ENCODE measurements at regions not wholly inside any gene's neighbourhood (a gene's known extent, or its start where the extent isn't known, plus 50 kb on each side); places are given as distances from the start of the nearest gene placed in this dataset.
"Not testable (repeated sequence)": the region's sequence is repeated elsewhere in the genome, so short reads cannot be mapped to it uniquely, and the experiment has no call there.

DNA sequence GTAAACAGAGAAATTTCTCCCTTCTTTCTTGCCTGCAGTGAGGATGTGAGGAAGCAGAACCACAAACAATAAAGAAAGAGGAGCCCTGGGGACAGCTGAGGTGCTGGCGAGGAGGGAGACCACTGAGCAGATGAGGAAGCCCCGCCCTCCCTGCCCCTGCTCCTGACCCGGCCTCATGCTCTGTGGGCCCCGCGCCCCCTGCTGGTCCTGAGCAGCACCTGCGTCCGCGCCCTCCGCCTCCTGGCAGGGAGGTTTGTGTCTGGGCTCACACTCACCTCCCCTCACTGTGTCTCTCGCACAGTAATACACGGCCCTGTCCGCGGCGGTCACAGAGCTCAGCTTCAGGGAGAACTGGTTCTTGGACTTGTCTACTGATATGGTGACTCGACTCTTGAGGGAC is 104.4 kb downstream of the OR4M2 start:
- not testable (repeated sequence) for H3K4me1 Mint-ChIP-seq; H3K27ac ChIP-seq (ENCODE audit: insufficient read depth, low read length, poor library complexity, severe bottlenecking); H3K27me3 Mint-ChIP-seq; H3K4me3 Mint-ChIP-seq; H3K9me3 Mint-ChIP-seq; H3K36me3 Mint-ChIP-seq; ATAC-seq (ENCODE audit: low read depth in 2 of 2); H3K4me1 ChIP-seq (ENCODE audit: control insufficient read depth, insufficient read depth, low read length, poor library complexity, severe bottlenecking); H3K4me3 ChIP-seq (ENCODE audit: low read depth, low read length); H3K36me3 ChIP-seq (ENCODE audit: control insufficient read depth, insufficient read depth, low read length); DNase-seq; H3K9me3 ChIP-seq (ENCODE audit: control insufficient read depth in 2 of 2, low read length in 2 of 2); H3K27me3 ChIP-seq (ENCODE audit: control insufficient read depth, insufficient read depth, low read length); H3K27ac Mint-ChIP-seq

DNA sequence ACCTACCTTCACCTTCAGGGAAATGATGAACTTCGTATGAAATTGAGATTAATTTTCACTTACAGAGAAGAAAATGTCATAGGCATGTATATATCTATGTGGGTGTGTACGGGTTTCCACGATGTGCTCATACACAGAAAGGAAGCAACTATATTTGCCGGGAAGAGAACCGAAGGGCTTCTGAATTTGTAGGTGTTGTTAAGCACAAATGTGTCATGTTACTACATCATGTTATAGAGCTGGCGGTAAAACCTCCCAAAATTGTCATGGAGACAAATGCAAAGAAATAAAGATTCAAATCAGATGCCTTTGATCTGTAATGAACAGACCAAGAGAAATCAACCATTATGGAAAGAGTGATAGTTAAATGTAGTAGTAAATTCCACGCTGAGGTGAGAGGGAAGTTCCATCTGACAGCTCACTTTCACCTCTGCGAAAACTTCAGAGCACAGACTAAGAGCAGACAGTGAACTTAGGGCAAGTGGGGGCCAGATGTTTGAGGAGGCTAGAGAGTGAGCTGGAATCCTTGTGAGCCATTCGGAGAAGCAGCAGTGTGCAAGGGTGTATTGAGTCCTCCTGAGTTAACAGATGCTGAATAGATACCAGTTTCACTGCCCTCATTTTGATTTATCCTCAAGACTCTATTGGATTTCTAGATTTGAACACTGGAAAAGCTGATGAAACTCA is 106.7 kb downstream of the OR4M2 start:
- ATAC-seq (ENCODE audit: low read depth in 2 of 2): peak; percentile 47 to 57
- not testable (repeated sequence) for H3K9me3 ChIP-seq (ENCODE audit: control insufficient read depth in 2 of 2, low read length in 2 of 2); H3K4me1 Mint-ChIP-seq; H3K27me3 ChIP-seq (ENCODE audit: control insufficient read depth, insufficient read depth, low read length); DNase-seq; H3K4me3 ChIP-seq (ENCODE audit: low read depth, low read length); H3K4me1 ChIP-seq (ENCODE audit: control insufficient read depth, insufficient read depth, low read length, poor library complexity, severe bottlenecking); H3K27ac ChIP-seq (ENCODE audit: insufficient read depth, low read length, poor library complexity, severe bottlenecking); H3K36me3 Mint-ChIP-seq; H3K4me3 Mint-ChIP-seq; H3K27me3 Mint-ChIP-seq; H3K36me3 ChIP-seq (ENCODE audit: control insufficient read depth, insufficient read depth, low read length); H3K9me3 Mint-ChIP-seq; H3K27ac Mint-ChIP-seq

DNA sequence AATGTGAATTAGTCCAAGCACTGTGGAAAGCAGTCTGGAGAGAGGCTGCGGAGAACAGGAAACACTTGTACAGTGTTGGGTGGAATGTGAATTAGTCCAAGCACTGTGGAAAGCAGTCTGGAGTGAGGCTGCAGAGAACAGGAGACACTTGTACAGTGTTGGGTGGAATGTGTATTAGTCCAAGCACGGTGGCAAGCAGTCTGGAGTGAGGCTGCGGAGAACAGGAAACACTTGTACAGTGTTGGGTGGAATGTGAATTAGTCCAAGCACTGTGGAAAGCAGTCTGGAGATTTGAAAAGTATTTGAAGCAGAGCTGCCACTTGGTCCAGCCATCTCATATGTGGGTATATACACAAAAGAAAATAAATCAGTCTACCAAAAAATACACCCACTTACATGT is 111.5 kb downstream of the OR4M2 start:
- H3K9me3 ChIP-seq (ENCODE audit: control insufficient read depth in 2 of 2, low read length in 2 of 2); H3K27ac ChIP-seq (ENCODE audit: insufficient read depth, low read length, poor library complexity, severe bottlenecking); H3K9me3 Mint-ChIP-seq; H3K4me3 ChIP-seq (ENCODE audit: low read depth, low read length); H3K27ac Mint-ChIP-seq; H3K27me3 ChIP-seq (ENCODE audit: control insufficient read depth, insufficient read depth, low read length); ATAC-seq (ENCODE audit: low read depth in 2 of 2); H3K4me1 ChIP-seq (ENCODE audit: control insufficient read depth, insufficient read depth, low read length, poor library complexity, severe bottlenecking); DNase-seq; H3K36me3 ChIP-seq (ENCODE audit: control insufficient read depth, insufficient read depth, low read length); H3K36me3 Mint-ChIP-seq; H3K27me3 Mint-ChIP-seq; H3K4me3 Mint-ChIP-seq; H3K4me1 Mint-ChIP-seq: not testable (repeated sequence)

DNA sequence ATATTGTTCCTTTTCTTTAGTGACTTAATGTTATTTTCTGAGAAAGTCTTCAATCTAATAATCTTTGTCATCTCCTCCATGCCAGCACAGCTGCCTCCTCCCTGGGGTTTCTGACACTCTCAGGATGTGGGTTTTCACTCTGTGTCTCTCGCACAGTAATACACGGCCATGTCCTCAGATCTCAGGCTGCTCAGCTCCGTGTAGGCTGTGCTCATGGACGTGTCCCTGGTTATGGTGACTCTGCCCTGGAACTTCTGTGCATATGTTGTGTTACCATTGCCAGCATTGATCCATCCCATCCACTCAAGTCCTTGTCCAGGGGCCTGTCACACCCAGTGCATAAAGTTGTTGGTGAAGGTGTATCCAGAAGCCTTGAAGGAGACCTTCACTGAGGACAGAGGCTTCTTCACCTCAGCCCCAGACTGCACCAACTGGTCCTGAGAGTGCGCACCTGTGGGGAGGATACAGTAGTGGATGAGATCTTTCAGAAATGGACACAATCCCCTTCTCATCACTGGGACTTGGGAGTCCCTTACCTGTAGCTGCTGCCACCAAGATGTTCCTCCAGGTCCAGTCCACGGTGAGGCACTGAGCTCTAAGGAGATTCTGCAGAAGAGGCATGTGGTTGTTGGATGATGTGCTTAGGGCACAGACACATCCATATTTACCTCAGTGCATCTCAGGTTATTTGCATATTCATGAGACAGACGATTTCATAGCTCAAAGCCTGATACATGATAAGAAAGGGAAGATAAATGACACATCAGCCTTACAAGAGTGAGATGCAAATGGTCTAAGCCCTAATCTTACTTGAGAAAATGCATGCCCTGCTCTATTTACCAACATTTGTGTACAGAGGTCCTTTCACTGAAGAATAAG is 114.7 kb downstream of the OR4M2 start:
- H3K4me3 Mint-ChIP-seq; H3K27me3 Mint-ChIP-seq; H3K9me3 ChIP-seq (ENCODE audit: control insufficient read depth in 2 of 2, low read length in 2 of 2); H3K4me3 ChIP-seq (ENCODE audit: low read depth, low read length); DNase-seq; H3K9me3 Mint-ChIP-seq; H3K4me1 Mint-ChIP-seq; H3K36me3 Mint-ChIP-seq; H3K36me3 ChIP-seq (ENCODE audit: control insufficient read depth, insufficient read depth, low read length); H3K4me1 ChIP-seq (ENCODE audit: control insufficient read depth, insufficient read depth, low read length, poor library complexity, severe bottlenecking); H3K27me3 ChIP-seq (ENCODE audit: control insufficient read depth, insufficient read depth, low read length); H3K27ac Mint-ChIP-seq: not testable (repeated sequence)
- peak overlapping the region; percentile 23 for H3K27ac ChIP-seq (ENCODE audit: insufficient read depth, low read length, poor library complexity, severe bottlenecking)
- ATAC-seq (ENCODE audit: low read depth in 2 of 2): peak; percentile 75 to 77

DNA sequence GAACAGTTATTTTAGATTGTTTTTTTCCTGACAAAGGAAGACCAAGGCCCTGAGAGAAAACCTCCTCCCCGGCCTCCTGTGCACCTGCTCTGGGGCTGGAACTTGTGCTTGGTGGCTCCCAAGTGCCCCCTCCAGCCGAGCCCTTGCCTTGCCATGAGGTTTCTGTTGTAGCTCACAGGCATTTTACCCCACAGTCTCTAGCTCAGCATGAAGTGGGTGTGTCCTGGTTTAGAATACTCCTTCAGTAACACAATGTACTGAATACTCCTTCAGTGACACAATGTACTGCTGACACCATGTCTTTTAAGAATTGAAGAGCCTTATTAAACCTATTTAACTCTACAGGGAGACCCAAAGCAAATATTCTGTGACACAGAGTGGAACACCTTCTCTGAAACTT is 116.1 kb downstream of the OR4M2 start:
- not testable (repeated sequence) for DNase-seq; H3K27me3 Mint-ChIP-seq; H3K27ac Mint-ChIP-seq; H3K27ac ChIP-seq (ENCODE audit: insufficient read depth, low read length, poor library complexity, severe bottlenecking); H3K4me1 Mint-ChIP-seq; H3K27me3 ChIP-seq (ENCODE audit: control insufficient read depth, insufficient read depth, low read length); H3K9me3 ChIP-seq (ENCODE audit: control insufficient read depth in 2 of 2, low read length in 2 of 2); H3K4me3 ChIP-seq (ENCODE audit: low read depth, low read length); H3K4me3 Mint-ChIP-seq; H3K4me1 ChIP-seq (ENCODE audit: control insufficient read depth, insufficient read depth, low read length, poor library complexity, severe bottlenecking); ATAC-seq (ENCODE audit: low read depth in 2 of 2); H3K9me3 Mint-ChIP-seq; H3K36me3 ChIP-seq (ENCODE audit: control insufficient read depth, insufficient read depth, low read length); H3K36me3 Mint-ChIP-seq

DNA sequence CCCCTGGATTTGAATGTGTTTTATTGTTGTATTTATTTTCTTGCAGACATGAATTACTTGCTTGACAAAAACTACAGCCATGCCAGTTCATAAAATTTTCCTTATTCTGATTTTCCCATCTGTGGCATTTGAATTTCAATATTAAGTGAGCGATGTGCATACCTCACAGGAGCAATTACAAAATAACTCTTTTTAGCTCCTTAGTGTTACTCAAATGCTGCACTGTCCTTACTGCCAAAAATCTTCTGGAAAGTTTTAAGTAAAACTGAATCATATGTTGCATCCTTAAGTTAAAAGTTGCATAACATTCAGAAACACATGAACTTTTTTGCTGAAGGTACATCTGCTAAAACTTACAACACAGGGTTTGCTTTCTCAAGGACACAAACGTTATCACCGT is 120.1 kb downstream of the OR4M2 start:
- H3K4me3 Mint-ChIP-seq; H3K4me3 ChIP-seq (ENCODE audit: low read depth, low read length); H3K9me3 ChIP-seq (ENCODE audit: control insufficient read depth in 2 of 2, low read length in 2 of 2); H3K36me3 Mint-ChIP-seq; H3K27ac ChIP-seq (ENCODE audit: insufficient read depth, low read length, poor library complexity, severe bottlenecking); H3K4me1 ChIP-seq (ENCODE audit: control insufficient read depth, insufficient read depth, low read length, poor library complexity, severe bottlenecking); ATAC-seq (ENCODE audit: low read depth in 2 of 2); H3K36me3 ChIP-seq (ENCODE audit: control insufficient read depth, insufficient read depth, low read length); DNase-seq; H3K4me1 Mint-ChIP-seq; H3K9me3 Mint-ChIP-seq; H3K27me3 ChIP-seq (ENCODE audit: control insufficient read depth, insufficient read depth, low read length); H3K27me3 Mint-ChIP-seq; H3K27ac Mint-ChIP-seq: not testable (repeated sequence)

DNA sequence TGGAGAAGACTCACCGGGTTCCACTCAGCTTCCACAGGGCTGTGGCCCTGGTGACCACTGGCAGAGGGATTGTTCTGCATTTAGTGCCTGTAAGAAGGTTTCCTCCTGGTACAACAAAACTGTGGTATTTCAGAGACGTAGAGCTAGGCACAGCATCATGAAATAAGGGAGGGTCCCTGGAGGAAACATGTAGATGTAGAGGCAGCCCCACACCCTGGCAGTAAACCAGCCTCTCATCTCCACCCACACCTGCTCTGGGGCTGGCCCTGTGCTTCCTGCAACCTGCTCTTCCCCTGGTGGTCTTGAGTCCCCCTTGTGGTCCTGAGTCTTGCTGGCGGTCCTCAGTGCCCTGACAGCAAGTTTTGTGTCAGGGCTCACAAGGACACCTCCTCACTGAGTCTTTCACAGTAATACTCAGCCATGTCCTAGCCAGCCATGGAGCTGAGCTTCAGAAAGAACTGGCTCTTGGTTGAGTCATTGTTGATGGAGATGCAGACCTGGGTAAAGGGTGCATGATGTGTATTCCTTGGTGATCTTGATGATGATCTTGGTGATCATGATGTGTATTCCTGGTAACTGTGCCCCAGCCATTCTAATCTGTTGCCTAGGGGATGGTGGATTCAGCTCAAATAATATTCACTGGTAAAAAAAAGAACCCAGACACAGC is 121.8 kb downstream of the OR4M2 start:
- not testable (repeated sequence) for H3K36me3 Mint-ChIP-seq; ATAC-seq (ENCODE audit: low read depth in 2 of 2)

DNA sequence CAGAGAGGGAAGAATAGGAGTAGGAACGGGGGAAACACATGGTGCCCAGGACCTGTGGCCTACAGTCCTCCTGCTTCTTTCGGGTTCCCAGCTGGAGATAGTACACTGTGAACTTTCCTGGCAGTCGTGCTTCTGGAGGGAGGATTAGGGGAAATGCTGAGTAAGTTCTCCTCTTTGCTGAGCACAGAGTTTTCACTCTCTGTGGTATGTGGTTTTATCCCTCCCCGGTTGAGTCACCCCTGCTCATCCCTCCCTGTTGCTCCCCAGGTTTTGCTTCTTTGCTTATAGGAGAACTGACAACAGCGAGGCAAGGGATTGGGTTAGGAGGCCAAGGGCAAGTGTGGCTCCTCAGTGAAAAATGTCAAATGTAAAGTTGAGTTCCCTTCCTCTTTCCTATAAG is 122.9 kb downstream of the OR4M2 start:
- H3K4me1 Mint-ChIP-seq; H3K36me3 Mint-ChIP-seq; H3K4me3 Mint-ChIP-seq; H3K27me3 Mint-ChIP-seq; H3K4me3 ChIP-seq (ENCODE audit: low read depth, low read length); H3K4me1 ChIP-seq (ENCODE audit: control insufficient read depth, insufficient read depth, low read length, poor library complexity, severe bottlenecking); H3K27ac ChIP-seq (ENCODE audit: insufficient read depth, low read length, poor library complexity, severe bottlenecking); H3K9me3 ChIP-seq (ENCODE audit: control insufficient read depth in 2 of 2, low read length in 2 of 2); H3K27me3 ChIP-seq (ENCODE audit: control insufficient read depth, insufficient read depth, low read length); H3K27ac Mint-ChIP-seq; DNase-seq; H3K9me3 Mint-ChIP-seq; H3K36me3 ChIP-seq (ENCODE audit: control insufficient read depth, insufficient read depth, low read length): not testable (repeated sequence)
- ATAC-seq (ENCODE audit: low read depth in 2 of 2): peak; percentile 42 to 60

More for the DNA sequence above, 121.8 kb downstream of the OR4M2 start:
- not testable (repeated sequence) for DNase-seq; H3K27ac ChIP-seq (ENCODE audit: insufficient read depth, low read length, poor library complexity, severe bottlenecking); H3K36me3 ChIP-seq (ENCODE audit: control insufficient read depth, insufficient read depth, low read length); H3K4me3 Mint-ChIP-seq; H3K27me3 ChIP-seq (ENCODE audit: control insufficient read depth, insufficient read depth, low read length); H3K4me1 ChIP-seq (ENCODE audit: control insufficient read depth, insufficient read depth, low read length, poor library complexity, severe bottlenecking); H3K27ac Mint-ChIP-seq; H3K4me3 ChIP-seq (ENCODE audit: low read depth, low read length); H3K9me3 Mint-ChIP-seq; H3K4me1 Mint-ChIP-seq; H3K27me3 Mint-ChIP-seq; H3K9me3 ChIP-seq (ENCODE audit: control insufficient read depth in 2 of 2, low read length in 2 of 2)

Measured in CD4-positive, CD25-positive, alpha-beta regulatory T cell (primary cell).